ENCODE measurements at regions not wholly inside any gene's neighbourhood (a gene's known extent, or its start where the extent isn't known, plus 50 kb on each side); places are given as distances from the start of the nearest gene placed in this dataset.
"Not testable (repeated sequence)": the region's sequence is repeated elsewhere in the genome, so short reads cannot be mapped to it uniquely, and the experiment has no call there.

DNA sequence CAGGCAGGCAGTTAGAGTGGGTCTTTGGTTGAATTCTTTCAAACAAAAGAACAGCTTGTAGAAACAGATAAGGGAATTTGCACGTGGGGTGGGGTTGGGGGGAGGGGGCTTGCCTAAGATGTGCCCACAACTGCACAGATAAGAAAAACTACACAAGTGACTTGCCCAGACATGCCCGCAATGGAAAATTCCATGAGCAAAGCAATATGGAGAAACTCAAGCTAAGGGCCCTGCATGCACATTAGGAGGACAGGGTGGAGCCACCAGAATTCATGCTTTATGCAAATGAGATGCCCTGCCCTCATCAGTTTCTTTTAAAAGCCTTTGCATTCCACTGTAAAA lies 755.6 kb upstream of the MIR17HG start:
- intact Hi-C loops (cut with DNase I; ENCODE audit: low total_unique reads), result no loop called here

GRCh38 chr13:90592943-90593342 lies 754.5 kb upstream of the MIR17HG start:
- H3K36me3 ChIP-seq, result no peaks in the 10 kb centered on the region
- no peaks in the 10 kb centered on the region for H3K27me3 ChIP-seq
- intact Hi-C loops (cut with DNase I; ENCODE audit: low total_unique reads), result no loop called here
- H3K9me3 ChIP-seq, result peaks cover 0 to 8% of the 10 kb centered on the region in 2 donors
- H3K4me1 ChIP-seq, result no peaks in the 10 kb centered on the region
- no peak overlapping the region for H3K27ac ChIP-seq
- no peak for TF ChIP-seq POLR2A (IDR thresholded peaks at IDR 0.05)
- TF ChIP-seq CTCF (IDR thresholded peaks at IDR 0.05), result no peak
- no peak for TF ChIP-seq POLR2AphosphoS5 (IDR thresholded peaks at IDR 0.05)
- no peak overlapping the region for H3K4me3 ChIP-seq
- no peak for DNase-seq (ENCODE audit: low spot score in 2 of 2)

More for the DNA sequence above, 755.6 kb upstream of the MIR17HG start:
- TF ChIP-seq POLR2AphosphoS5 (IDR thresholded peaks at IDR 0.05) (no peak), POLR2A (IDR thresholded peaks at IDR 0.05) (no peak), CTCF (IDR thresholded peaks at IDR 0.05) (no peak)
- DNase-seq (ENCODE audit: low spot score in 2 of 2), result no peak
- Histone ChIP-seq H3K9me3 (peaks cover 0 to 8% of the 10 kb centered on the region in 2 donors), H3K4me3 (no peak overlapping the region), H3K36me3 (no peaks in the 10 kb centered on the region), H3K27ac (no peak overlapping the region), H3K27me3 (no peaks in the 10 kb centered on the region), H3K4me1 (no peaks in the 10 kb centered on the region)

GRCh38 chr13:90594681-90595080 lies 752.8 kb upstream of the MIR17HG start:
- no peak for DNase-seq (ENCODE audit: low spot score in 2 of 2)
- Histone ChIP-seq H3K27ac (no peak overlapping the region), H3K4me1 (no peaks in the 10 kb centered on the region), H3K9me3 (peaks cover 0 to 8% of the 10 kb centered on the region in 2 donors), H3K4me3 (no peak overlapping the region), H3K27me3 (no peaks in the 10 kb centered on the region), H3K36me3 (no peaks in the 10 kb centered on the region)
- TF ChIP-seq POLR2A (IDR thresholded peaks at IDR 0.05), result no peak
- TF ChIP-seq POLR2AphosphoS5 (IDR thresholded peaks at IDR 0.05), result no peak
- TF ChIP-seq CTCF (IDR thresholded peaks at IDR 0.05), result no peak
- intact Hi-C loops (cut with DNase I; ENCODE audit: low total_unique reads), result no loop called here

- intact Hi-C loops (cut with DNase I; ENCODE audit: low total_unique reads), result no loop called here
- H3K36me3 ChIP-seq, result no peaks in the 10 kb centered on the region
- no peaks in the 10 kb centered on the region for H3K9me3 ChIP-seq
- no peaks in the 10 kb centered on the region for H3K27me3 ChIP-seq
- H3K4me1 ChIP-seq, result no peaks in the 10 kb centered on the region
- TF ChIP-seq POLR2AphosphoS5 (IDR thresholded peaks at IDR 0.05) (no peak), CTCF (IDR thresholded peaks at IDR 0.05) (no peak), POLR2A (IDR thresholded peaks at IDR 0.05) (no peak)
- H3K4me3 ChIP-seq, result no peak overlapping the region
- H3K27ac ChIP-seq, result no peak overlapping the region
- no peak for DNase-seq (ENCODE audit: low spot score in 2 of 2)
These were observed 741.8 kb upstream of the MIR17HG start for GRCh38 chr13:90605664-90606063.

DNA sequence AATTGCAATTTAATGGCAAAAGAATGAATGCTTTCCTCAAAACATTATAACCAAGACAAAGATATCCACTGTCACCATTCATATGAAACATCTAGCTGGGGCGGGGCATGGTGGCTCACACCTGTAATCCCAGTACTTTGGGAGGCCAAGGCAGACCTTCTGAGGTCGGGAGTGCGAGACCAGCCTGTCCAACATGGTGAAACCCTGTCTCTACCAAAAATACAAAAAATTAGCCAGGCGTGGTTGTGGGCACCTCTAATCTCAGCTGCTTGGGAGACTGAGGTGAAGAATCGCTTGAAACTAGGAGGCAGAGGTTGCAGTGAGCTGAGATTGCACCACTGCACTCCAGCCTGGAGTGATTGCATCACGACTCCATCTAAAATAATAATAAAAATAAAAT lies 740.6 kb upstream of the MIR17HG start:
- H3K4me3 ChIP-seq; intact Hi-C loops (cut with DNase I; ENCODE audit: low total_unique reads); H3K27me3 ChIP-seq; H3K4me1 ChIP-seq; H3K27ac ChIP-seq; H3K9me3 ChIP-seq; DNase-seq (ENCODE audit: low spot score in 2 of 2); H3K36me3 ChIP-seq: not testable (repeated sequence)

DNA sequence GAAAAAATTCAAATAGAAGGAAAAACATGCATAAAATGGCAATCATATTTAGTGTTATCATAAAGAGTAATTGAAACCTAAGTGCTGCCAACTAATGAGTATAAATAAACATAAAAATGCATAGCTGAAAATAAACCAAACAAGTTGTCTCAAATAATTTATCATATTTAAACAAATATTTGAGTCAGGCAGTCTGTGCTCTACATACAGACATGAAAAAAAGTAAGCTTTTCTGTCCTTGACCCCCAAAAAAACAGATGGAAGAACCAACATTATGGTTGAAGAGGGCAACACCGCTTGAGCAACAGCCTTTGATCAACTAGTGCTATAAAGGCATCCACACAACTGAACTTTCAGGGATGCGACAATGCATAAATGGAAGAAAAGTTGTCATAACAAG lies 735.1 kb upstream of the MIR17HG start:
- no peaks in the 10 kb centered on the region for H3K36me3 ChIP-seq
- no peak for DNase-seq (ENCODE audit: low spot score in 2 of 2)
- TF ChIP-seq POLR2AphosphoS5 (IDR thresholded peaks at IDR 0.05), result no peak
- no peak for TF ChIP-seq POLR2A (IDR thresholded peaks at IDR 0.05)
- TF ChIP-seq CTCF (IDR thresholded peaks at IDR 0.05), result no peak
- no peaks in the 10 kb centered on the region for H3K4me1 ChIP-seq
- peaks cover 0 to 4% of the 10 kb centered on the region in 2 donors for H3K9me3 ChIP-seq
- H3K27me3 ChIP-seq, result no peaks in the 10 kb centered on the region
- no peak overlapping the region for H3K4me3 ChIP-seq
- H3K27ac ChIP-seq, result no peak overlapping the region
- intact Hi-C loops (cut with DNase I; ENCODE audit: low total_unique reads), result no loop called here
